Left renal pelvis (tissue), 4 donors: ENCODE measurements at regions not wholly inside any gene's neighbourhood (a gene's known extent, or its start where the extent isn't known, plus 50 kb on each side); places are given as distances from the start of the nearest gene placed in this dataset.
"Not testable (repeated sequence)": the region's sequence is repeated elsewhere in the genome, so short reads cannot be mapped to it uniquely, and the experiment has no call there.

Source experiments
- DNase-seq, 4 donors: peaks; one replicate each; pipeline ENCODE4 v3.0.0-alpha.2; 2013; ENCODE audit warnings: low read depth in 4 of 4, low spot score in 3 of 4

- no peak for DNase-seq
These were observed 315.6 kb downstream of the IRS1 start for GRCh38 chr2:226483745-226484619.

- DNase-seq = no peak
These were observed 316.5 kb downstream of the IRS1 start for GRCh38 chr2:226483143-226483542.

GRCh38 chr2:226478109-226478809, 321.4 kb downstream of the IRS1 start:
- DNase-seq = no peak

- no peak for DNase-seq
These were observed 322.2 kb downstream of the IRS1 start for GRCh38 chr2:226477221-226478108.

- DNase-seq = no peak
These were observed 324.0 kb downstream of the IRS1 start for GRCh38 chr2:226475650-226476049.

GRCh38 chr2:226474131-226474530, 325.5 kb downstream of the IRS1 start:
- no peak for DNase-seq

- no peak for DNase-seq
These were observed 327.6 kb downstream of the IRS1 start for GRCh38 chr2:226471987-226472470.

- no peak for DNase-seq
These were observed 332.0 kb downstream of the IRS1 start for GRCh38 chr2:226467633-226468032.

GRCh38 chr2:226467221-226467620, 332.4 kb downstream of the IRS1 start:
- no peak for DNase-seq

- no peak for DNase-seq
These were observed 333.0 kb downstream of the IRS1 start for GRCh38 chr2:226466589-226466988.

- DNase-seq = no peak
These were observed 333.5 kb downstream of the IRS1 start for GRCh38 chr2:226466124-226466523.

GRCh38 chr2:226464380-226464779, 335.2 kb downstream of the IRS1 start:
- DNase-seq = no peak

- DNase-seq = no peak
These were observed 336.5 kb downstream of the IRS1 start for GRCh38 chr2:226463154-226463553.

GRCh38 chr2:226461981-226462380, 337.6 kb downstream of the IRS1 start:
- DNase-seq = no peak

GRCh38 chr2:226456144-226456543, 343.5 kb downstream of the IRS1 start:
- DNase-seq = not testable (repeated sequence)

- no peak for DNase-seq
These were observed 346.9 kb downstream of the IRS1 start for GRCh38 chr2:226452768-226453167.

GRCh38 chr2:226451486-226451885, 348.1 kb downstream of the IRS1 start:
- DNase-seq = no peak

- no peak for DNase-seq
These were observed 349.5 kb downstream of the IRS1 start for GRCh38 chr2:226450141-226450540.

GRCh38 chr2:226447338-226448300, 352.0 kb downstream of the IRS1 start:
- DNase-seq = no peak
